PFSK-1 (cell line): ENCODE measurements at regions not wholly inside any gene's neighbourhood (a gene's known extent, or its start where the extent isn't known, plus 50 kb on each side); places are given as distances from the start of the nearest gene placed in this dataset.

ENCODE experiments used
- POLR2AphosphoS5 ChIP-seq: IDR thresholded peaks from 2 replicates; pipeline ENCODE4 v1.6.1; 2012; ENCODE audit warnings: low read depth, mild to moderate bottlenecking, control low read depth, low read length, moderate library complexity
- REST ChIP-seq, 2 experiments: IDR thresholded peaks; 2 replicates each; pipeline versions ENCODE4 v1.6.1 to v1.8.0; 2011 to 2012; ENCODE audit warnings: low read depth in 2 of 2, low read length in 2 of 2, control low read depth in 1 of 2, inconsistent platforms in 1 of 2, mild to moderate bottlenecking in 1 of 2, moderate library complexity in 1 of 2; ENCODE audit not compliant: insufficient read depth in 1 of 2
- SIN3A ChIP-seq: IDR thresholded peaks from 2 replicates; pipeline ENCODE4 v1.6.1; 2012; ENCODE audit warnings: mild to moderate bottlenecking, low read length, moderate library complexity, borderline replicate concordance; ENCODE audit not compliant: insufficient read depth
- TAF1 ChIP-seq: IDR thresholded peaks from 2 replicates; pipeline ENCODE4 v1.6.1; 2012; ENCODE audit warnings: low read length, control low read depth, borderline replicate concordance; ENCODE audit not compliant: insufficient read depth

GRCh38 chrX:45975633-45976032 is 569.6 kb downstream of the ZNF674 start:
- TF ChIP-seq REST (IDR thresholded peaks at IDR 0.05; ENCODE audit: insufficient read depth in 1 of 2, low read depth in 2 of 2, low read length in 2 of 2) = no peak
- no peak for TF ChIP-seq SIN3A
- TF ChIP-seq POLR2AphosphoS5 = no peak
- no peak for TF ChIP-seq TAF1
